K562 (cell line): ENCODE measurements at regions not wholly inside any gene's neighbourhood (a gene's known extent, or its start where the extent isn't known, plus 50 kb on each side); places are given as distances from the start of the nearest gene placed in this dataset.

Experiments used
- ATAC-seq: fragments of 200-7000 bp; cut with Tn5 transposase; 3 replicates; pipeline ENCODE4 v1.9.1; 2020; ENCODE audit warnings: moderate library complexity
- BruUV-seq: library from RNA; stranded (reverse); fragments of 400-500 nt; replicated peaks from 2 replicates; lab custom pipeline; 2021; lab: Mats Ljungman, UMichigan
- CTCF ChIA-PET: fragments of 300-600 bp; formaldehyde crosslinking; extraction: SDS; loops from one replicate; lab custom pipeline; 2021; ENCODE audit warnings: low intra/inter-chr PET ratio; lab: Yijun Ruan, JAX
- POLR2A ChIA-PET: fragments of 300-600, 350-650 bp; sonication (Branson Sonifier 250); formaldehyde crosslinking; extraction: SDS; loops from one replicate; lab custom pipeline; 2021; ENCODE audit warnings: antibody characterized with exemption, inconsistent platforms; lab: Yijun Ruan, JAX
- DNase-seq, 4 experiments: peaks; one replicate each; pipeline versions ENCODE4 v3.0.0 to v3.0.0-alpha.2; 2011 to 2018; ENCODE audit warnings: low spot score in 3 of 4, mixed read lengths in 3 of 4; ENCODE audit errors: extremely low read depth in 1 of 4
- FAIRE-seq: peaks from 2 replicates; lab custom pipeline; 2011; peaks lifted over from hg19 to GRCh38; lab: Jason Lieb, UNC
- H2AFZ ChIP-seq: 2 replicates; pipeline ENCODE4 v1.6.0; 2011; ENCODE audit warnings: low read depth, low read length, control low read depth, inconsistent platforms
- H3K27ac ChIP-seq: fragments of 200-600 bp; 3 replicates; pipeline ENCODE4 v1.8.0; 2011; ENCODE audit warnings: low read depth, mild to moderate bottlenecking, control low read depth, inconsistent platforms, low read length, moderate library complexity, mixed read lengths; ENCODE audit errors: extremely low read depth
- H3K27me3 ChIP-seq, 2 experiments: fragments of 300-600 bp in 1 of 2; 2 replicates in 1 of 2; 3 replicates in 1 of 2; pipeline versions ENCODE4 v1.6.0 to v1.8.0; 2011; ENCODE audit warnings: inconsistent platforms in 2 of 2, low read length in 2 of 2, mild to moderate bottlenecking in 1 of 2, mixed read lengths in 1 of 2, moderate library complexity in 1 of 2; ENCODE audit not compliant: control insufficient read depth in 2 of 2, insufficient read depth in 2 of 2
- H3K36me3 ChIP-seq: fragments of 300-600 bp; 3 replicates; pipeline ENCODE4 v1.8.0; 2011; ENCODE audit warnings: mild to moderate bottlenecking, low read length, inconsistent platforms; ENCODE audit not compliant: control insufficient read depth, insufficient read depth
- H3K4me1 ChIP-seq, 2 experiments: fragments of 200-600 bp in 1 of 2; replicated peaks in 1 of 2; 2 replicates in 1 of 2; 3 replicates in 1 of 2; pipeline versions ENCODE4 v1.5.1 to v1.8.0; 2011; ENCODE audit warnings: inconsistent platforms in 2 of 2, low read length in 2 of 2, mild to moderate bottlenecking in 1 of 2, mixed read lengths in 1 of 2, moderate library complexity in 1 of 2; ENCODE audit not compliant: control insufficient read depth in 2 of 2, insufficient read depth in 2 of 2
- H3K4me2 ChIP-seq: 2 replicates; pipeline ENCODE4 v1.6.1; 2011; ENCODE audit warnings: low read length, control low read depth, inconsistent platforms, mixed read lengths; ENCODE audit not compliant: insufficient read depth
- H3K4me3 ChIP-seq: fragments of 200-600 bp; sonication (generic), shearing (Covaris generic); 2 replicates; pipeline ENCODE4 v1.5.1; 2016; ENCODE audit warnings: control low read depth, inconsistent platforms
- H3K79me2 ChIP-seq: fragments of 200-600 bp; 3 replicates; pipeline ENCODE4 v1.8.0; 2011; ENCODE audit warnings: low read length, inconsistent platforms; ENCODE audit not compliant: control insufficient read depth, insufficient read depth
- H3K9ac ChIP-seq, 2 experiments: 2 replicates each; pipeline versions ENCODE4 v1.6.0 to v1.6.1; 2011; ENCODE audit warnings: low read depth in 2 of 2, low read length in 2 of 2, control low read depth in 1 of 2, inconsistent platforms in 1 of 2, mild to moderate bottlenecking in 1 of 2, mixed read lengths in 1 of 2; ENCODE audit not compliant: insufficient read depth in 1 of 2
- H3K9me1 ChIP-seq: one replicate; pipeline ENCODE4 v1.6.0; 2011; ENCODE audit warnings: inconsistent platforms, mild to moderate bottlenecking, low read length, moderate library complexity; ENCODE audit not compliant: control insufficient read depth, insufficient read depth
- H3K9me3 ChIP-seq: replicated peaks from 2 replicates; pipeline ENCODE4 v1.5.1; 2011; ENCODE audit warnings: low read depth, low read length, inconsistent platforms; ENCODE audit not compliant: control insufficient read depth, insufficient read depth
- H4K20me1 ChIP-seq: replicated peaks from 2 replicates; pipeline ENCODE4 v1.6.1; 2011; ENCODE audit warnings: low read length, inconsistent platforms, mixed read lengths; ENCODE audit not compliant: control insufficient read depth, insufficient read depth
- ARNT ChIP-seq, 2 experiments: fragments of 450-650 bp; IDR thresholded peaks; 2 replicates each; pipeline ENCODE4 v1.6.1; 2016; ENCODE audit warnings: mild to moderate bottlenecking in 1 of 2
- BHLHE40 ChIP-seq: IDR thresholded peaks from 2 replicates; pipeline ENCODE4 v1.6.1; 2011; ENCODE audit warnings: low read length, improper control_type of control experiment
- DIDO1 ChIP-seq: fragments of 450-650 bp; IDR thresholded peaks from 2 replicates; pipeline ENCODE4 v1.6.1; 2016; ENCODE audit warnings: low read depth, missing biosample characterization, missing genetic modification characterization
- NBN ChIP-seq: fragments of 450-650 bp; IDR thresholded peaks from 2 replicates; pipeline ENCODE4 v1.6.1; 2016; ENCODE audit warnings: low read depth, mild to moderate bottlenecking
- SMARCC2 ChIP-seq: fragments of 450-650 bp; IDR thresholded peaks from 2 replicates; pipeline ENCODE4 v1.6.1; 2017; ENCODE audit warnings: antibody characterized with exemption, moderate library complexity, mild to moderate bottlenecking, low read depth
- TAF7 ChIP-seq: fragments of 450-650 bp; IDR thresholded peaks from 2 replicates; pipeline ENCODE4 v1.6.1; 2016; ENCODE audit warnings: missing genetic modification characterization, missing compliant biosample characterization
- THRAP3 ChIP-seq: fragments of 450-650 bp; IDR thresholded peaks from 2 replicates; pipeline ENCODE4 v1.6.1; 2016; ENCODE audit warnings: mild to moderate bottlenecking, inconsistent platforms, borderline replicate concordance
- ZNF445 ChIP-seq: fragments of 250-450 bp; sonication (Bioruptor Pico); IDR thresholded peaks from 2 replicates; pipeline ENCODE4 v1.4.0; 2020; ENCODE audit warnings: low read depth, mild to moderate bottlenecking, moderate library complexity
- ZNF75A ChIP-seq: fragments of 450-650 bp; formaldehyde crosslinking; IDR thresholded peaks from 2 replicates; pipeline ENCODE4 v1.4.0; 2020; ENCODE audit warnings: mild to moderate bottlenecking
- WGBS: fragments of 100-300 bp; shearing (Covaris generic); methylation state at CpG from one replicate; pipeline ENCODE4 v1.1.6; 2016; ENCODE audit warnings: low coverage, mixed read lengths; ENCODE audit not compliant: insufficient coverage; ENCODE audit errors: missing lambda C conversion rate; 5-methylcytosine and 5-hydroxymethylcytosine counted together
- in situ Hi-C: fragments of 300-500 bp; cut with MboI; formaldehyde crosslinking; loops from 4 replicates; pipeline ENCODE4 v1.15.0; 2018; ENCODE audit warnings: inconsistent platforms, mixed read lengths
- intact Hi-C: fragments of 100-400 bp; cut with micrococcal nuclease; formaldehyde crosslinking; loops from 2 replicates; pipeline ENCODE4 v1.14.2; 2022
- TF ChIP-seq, protein P1 (sequence below), 2 experiments: fragments of 450-650 bp in 1 of 2; sonication (generic) in 1 of 2; formaldehyde crosslinking in 1 of 2; IDR thresholded peaks in 1 of 2; conservative IDR thresholded peaks in 1 of 2; 2 replicates each; pipeline versions ENCODE4 v1.6.1 to v1.8.1; 2016 to 2023; ENCODE audit warnings: mild to moderate bottlenecking in 2 of 2, moderate library complexity in 2 of 2, inconsistent platforms in 1 of 2, missing genetic modification reagents in 1 of 2
- TF ChIP-seq, protein P2 (sequence below), 2 experiments: fragments of 450-650 bp; IDR thresholded peaks; 2 replicates each; pipeline ENCODE4 v1.6.1; 2018; ENCODE audit warnings: mild to moderate bottlenecking in 2 of 2, low read depth in 1 of 2; ENCODE audit not compliant: partially characterized antibody in 2 of 2
- TF ChIP-seq, protein P3 (sequence below): sonication (generic); formaldehyde crosslinking; IDR thresholded peaks from 2 replicates; pipeline ENCODE4 v1.5.0; 2020; ENCODE audit warnings: missing genetic modification reagents

DNA sequence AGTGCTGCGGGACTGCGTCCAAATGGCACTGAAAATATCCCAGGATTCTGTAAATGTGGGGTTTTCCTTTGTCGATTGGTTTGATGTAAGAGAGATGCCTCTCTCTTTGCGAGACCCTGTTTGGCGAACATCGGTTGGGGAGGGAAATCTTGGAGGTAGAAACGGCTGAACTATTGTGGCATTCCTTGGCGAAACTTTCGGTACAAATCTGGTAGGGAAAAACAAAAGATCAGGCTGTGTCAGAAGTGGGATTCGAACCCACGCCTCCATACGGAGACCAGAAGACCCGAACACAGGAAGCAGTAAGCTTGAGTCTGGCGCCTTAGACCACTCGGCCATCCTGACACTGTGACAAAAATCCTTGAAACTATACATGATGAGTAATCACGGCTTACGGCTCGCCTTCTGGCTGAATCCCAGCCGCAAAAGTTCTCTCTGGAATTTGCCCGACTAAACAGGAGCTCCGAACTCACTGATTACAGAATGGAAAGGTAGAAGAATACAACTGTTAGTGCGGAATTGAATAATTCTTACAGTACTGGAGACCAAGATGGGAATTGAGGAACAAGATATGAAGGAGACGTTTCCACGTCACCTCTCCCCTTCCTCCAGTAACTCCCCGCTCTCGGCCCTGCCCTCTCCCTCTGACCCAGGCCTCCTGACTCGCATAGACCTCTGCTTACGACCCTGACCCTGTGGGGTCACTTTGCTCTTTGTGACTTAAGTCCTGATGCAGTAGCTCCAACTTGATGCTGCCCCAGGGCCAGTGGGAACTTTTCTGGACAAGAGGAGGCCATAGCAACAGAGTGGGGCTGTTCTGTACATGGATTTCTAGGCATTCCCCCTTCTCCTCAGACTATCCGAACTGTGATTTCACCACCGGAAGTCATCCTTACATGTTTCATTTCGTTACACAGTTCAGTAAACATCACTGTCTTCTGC is 132.8 kb upstream of the ZNF184 start (continued):
- TF ChIP-seq, protein P1, sequence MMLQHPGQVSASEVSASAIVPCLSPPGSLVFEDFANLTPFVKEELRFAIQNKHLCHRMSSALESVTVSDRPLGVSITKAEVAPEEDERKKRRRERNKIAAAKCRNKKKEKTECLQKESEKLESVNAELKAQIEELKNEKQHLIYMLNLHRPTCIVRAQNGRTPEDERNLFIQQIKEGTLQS (IDR thresholded peaks at IDR 0.05) = peak; percentile 79
- TF ChIP-seq, protein P1 (CRISPR knock-in tag; conservative IDR thresholded peaks at IDR 0.05) = peak; percentile 88
- TF ChIP-seq BHLHE40 = no peak; the same call in 1 of the 2 replicates
- peak; percentile 66 to 93; a peak in 2 of 4 replicates for TF ChIP-seq ARNT (IDR thresholded peaks at IDR 0.05)
- TF ChIP-seq ZNF445 (CRISPR knock-in tag) = no peak
- peak; percentile 88 for TF ChIP-seq NBN
- TF ChIP-seq DIDO1 = 0 out of 2 replicates have a peak, but pooled peaks have one; percentile 34

DNA sequence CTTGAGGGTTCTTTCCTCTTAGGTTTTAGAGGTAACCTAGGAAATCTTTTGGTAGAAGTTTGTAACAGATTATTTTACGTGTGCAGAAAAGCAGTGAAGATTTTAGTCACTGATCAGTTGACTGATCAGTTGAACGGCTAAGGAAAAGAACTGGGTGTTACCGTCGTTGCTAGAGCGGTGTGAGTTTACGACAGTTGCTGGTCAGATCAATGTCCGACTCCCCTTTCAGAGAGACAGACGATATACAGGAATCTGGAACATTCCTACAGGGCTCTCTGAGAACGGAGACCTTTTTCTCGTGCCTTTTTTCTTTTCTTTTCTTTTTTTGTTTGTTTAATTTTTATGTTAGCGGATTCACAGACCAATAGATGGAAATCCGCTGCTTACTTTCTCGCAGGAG is 132.1 kb upstream of the ZNF184 start:
- peak overlapping the region; percentile 96 for H3K4me2 ChIP-seq
- H3K27ac ChIP-seq = peak overlapping the region; percentile 54; the same call in 2 of the 3 replicates
- peak overlapping the region; percentile 58 to 82; a peak in 3 of 4 replicates for H3K9ac ChIP-seq
- TF ChIP-seq, protein P2, sequence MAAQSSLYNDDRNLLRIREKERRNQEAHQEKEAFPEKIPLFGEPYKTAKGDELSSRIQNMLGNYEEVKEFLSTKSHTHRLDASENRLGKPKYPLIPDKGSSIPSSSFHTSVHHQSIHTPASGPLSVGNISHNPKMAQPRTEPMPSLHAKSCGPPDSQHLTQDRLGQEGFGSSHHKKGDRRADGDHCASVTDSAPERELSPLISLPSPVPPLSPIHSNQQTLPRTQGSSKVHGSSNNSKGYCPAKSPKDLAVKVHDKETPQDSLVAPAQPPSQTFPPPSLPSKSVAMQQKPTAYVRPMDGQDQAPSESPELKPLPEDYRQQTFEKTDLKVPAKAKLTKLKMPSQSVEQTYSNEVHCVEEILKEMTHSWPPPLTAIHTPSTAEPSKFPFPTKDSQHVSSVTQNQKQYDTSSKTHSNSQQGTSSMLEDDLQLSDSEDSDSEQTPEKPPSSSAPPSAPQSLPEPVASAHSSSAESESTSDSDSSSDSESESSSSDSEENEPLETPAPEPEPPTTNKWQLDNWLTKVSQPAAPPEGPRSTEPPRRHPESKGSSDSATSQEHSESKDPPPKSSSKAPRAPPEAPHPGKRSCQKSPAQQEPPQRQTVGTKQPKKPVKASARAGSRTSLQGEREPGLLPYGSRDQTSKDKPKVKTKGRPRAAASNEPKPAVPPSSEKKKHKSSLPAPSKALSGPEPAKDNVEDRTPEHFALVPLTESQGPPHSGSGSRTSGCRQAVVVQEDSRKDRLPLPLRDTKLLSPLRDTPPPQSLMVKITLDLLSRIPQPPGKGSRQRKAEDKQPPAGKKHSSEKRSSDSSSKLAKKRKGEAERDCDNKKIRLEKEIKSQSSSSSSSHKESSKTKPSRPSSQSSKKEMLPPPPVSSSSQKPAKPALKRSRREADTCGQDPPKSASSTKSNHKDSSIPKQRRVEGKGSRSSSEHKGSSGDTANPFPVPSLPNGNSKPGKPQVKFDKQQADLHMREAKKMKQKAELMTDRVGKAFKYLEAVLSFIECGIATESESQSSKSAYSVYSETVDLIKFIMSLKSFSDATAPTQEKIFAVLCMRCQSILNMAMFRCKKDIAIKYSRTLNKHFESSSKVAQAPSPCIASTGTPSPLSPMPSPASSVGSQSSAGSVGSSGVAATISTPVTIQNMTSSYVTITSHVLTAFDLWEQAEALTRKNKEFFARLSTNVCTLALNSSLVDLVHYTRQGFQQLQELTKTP (IDR thresholded peaks at IDR 0.05; ENCODE audit: low read depth in 1 of 2, partially characterized antibody in 2 of 2) = peak in 1 of 2 experiments; percentile 63
- TF ChIP-seq TAF7 (tag) = 0 out of 2 replicates have a peak, but pooled peaks have one; percentile 11
- 0 out of 2 replicates have a peak, but pooled peaks have one; percentile 39 for TF ChIP-seq SMARCC2
- TF ChIP-seq, protein P3, sequence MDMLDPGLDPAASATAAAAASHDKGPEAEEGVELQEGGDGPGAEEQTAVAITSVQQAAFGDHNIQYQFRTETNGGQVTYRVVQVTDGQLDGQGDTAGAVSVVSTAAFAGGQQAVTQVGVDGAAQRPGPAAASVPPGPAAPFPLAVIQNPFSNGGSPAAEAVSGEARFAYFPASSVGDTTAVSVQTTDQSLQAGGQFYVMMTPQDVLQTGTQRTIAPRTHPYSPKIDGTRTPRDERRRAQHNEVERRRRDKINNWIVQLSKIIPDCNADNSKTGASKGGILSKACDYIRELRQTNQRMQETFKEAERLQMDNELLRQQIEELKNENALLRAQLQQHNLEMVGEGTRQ (CRISPR knock-in tag) = no peak
- TF ChIP-seq ARNT (IDR thresholded peaks at IDR 0.05) = no peak; a peak in 1 of 4 replicates
- TF ChIP-seq ZNF75A = 0 out of 2 replicates have a peak, but pooled peaks have one; percentile 17
- 0 out of 2 replicates have a peak, but pooled peaks have one; percentile 44 for TF ChIP-seq THRAP3

More for the DNA sequence above, 132.1 kb upstream of the ZNF184 start:
- no TSS peak for BruUV-seq
- CTCF ChIA-PET = interaction anchor here (1.6 kb wide), 1 partner anchor 86 kb away, joined by 3 read pairs; no protein-coding TSS in a partner anchor
- H3K9me3 ChIP-seq = no peaks in the 10 kb centered on the region
- H2AFZ ChIP-seq = peak overlapping the region; percentile 94
- no peaks in the 10 kb centered on the region for H3K9me1 ChIP-seq
- ATAC-seq = 0 out of 3 replicates have a peak, but pooled peaks have one; percentile 11
- FAIRE-seq = peak; percentile 48
- no peaks in the 10 kb centered on the region for H3K79me2 ChIP-seq
- POLR2A ChIA-PET = no interaction called here
- no peaks in the 10 kb centered on the region for H4K20me1 ChIP-seq
- WGBS = under 1% methylated on average over 13 of the region's 13 CpGs
- no peaks in the 10 kb centered on the region for H3K27me3 ChIP-seq
- peaks cover 11 to 16% of the 10 kb centered on the region in 2 experiments; a peak in 4 of 5 replicates for H3K4me1 ChIP-seq
- intact Hi-C loops (loop anchor here (2.0 to 5.0 kb wide), 4 partner anchors 103 to 393 kb away; no protein-coding TSS in a partner anchor), in situ Hi-C loops (loop anchor here (5.0 kb wide), 1 partner anchor 88 kb away; no protein-coding TSS in a partner anchor)
- DNase-seq = peak; percentile 42 to 64 (median 50)
- H3K36me3 ChIP-seq = no peaks in the 10 kb centered on the region
- peak overlapping the region; percentile 60 for H3K4me3 ChIP-seq
